HCT116 (cell line): ENCODE measurements at regions not wholly inside any gene's neighbourhood (a gene's known extent, or its start where the extent isn't known, plus 50 kb on each side); places are given as distances from the start of the nearest gene placed in this dataset.

Experiments
- EZH2 ChIP-seq: fragments of 200-600 bp; sonication (generic); IDR thresholded peaks from 2 replicates; pipeline ENCODE4 v1.6.1; 2017; ENCODE audit warnings: antibody characterized with exemption, mixed run types
- TCF7L2 ChIP-seq: IDR thresholded peaks from 2 replicates; pipeline ENCODE4 v1.7.0; 2011; ENCODE audit warnings: borderline replicate concordance, inconsistent platforms; ENCODE audit not compliant: insufficient read depth, insufficient read length; ENCODE audit errors: extremely low read depth

GRCh38 chr4:60562334-60562733 lies 637.8 kb upstream of the ADGRL3 start:
- TF ChIP-seq EZH2, result no peak
- no peak for TF ChIP-seq TCF7L2
